HL-60 (cell line): ENCODE measurements at regions not wholly inside any gene's neighbourhood (a gene's known extent, or its start where the extent isn't known, plus 50 kb on each side); places are given as distances from the start of the nearest gene placed in this dataset.

Experiments used
- CTCF ChIP-seq: IDR thresholded peaks from one replicate; pipeline ENCODE4 v1.5.1; 2011; ENCODE audit warnings: low read length, control low read depth, inconsistent platforms; ENCODE audit not compliant: insufficient read depth
- POLR2AphosphoS5 ChIP-seq: IDR thresholded peaks from 2 replicates; pipeline ENCODE4 v1.6.1; 2012; ENCODE audit warnings: low read depth
- SPI1 ChIP-seq: IDR thresholded peaks from 2 replicates; pipeline ENCODE4 v1.6.1; 2012; ENCODE audit warnings: low read depth, mild to moderate bottlenecking, borderline replicate concordance

- TF ChIP-seq POLR2AphosphoS5: no peak
- no peak for TF ChIP-seq CTCF
- TF ChIP-seq SPI1: no peak
These were observed 162.8 kb downstream of the CYP26A1 start for GRCh38 chr10:93236393-93237040.
